ENCODE measurements at regions not wholly inside any gene's neighbourhood (a gene's known extent, or its start where the extent isn't known, plus 50 kb on each side); places are given as distances from the start of the nearest gene placed in this dataset.

- peaks cover 0 to 16% of the 10 kb centered on the region in 2 donors for H3K9me3 ChIP-seq
- no peak for TF ChIP-seq CTCF (IDR thresholded peaks at IDR 0.05)
- H3K4me3 ChIP-seq = no peak overlapping the region
Measured at GRCh38 chr4:79150820-79151416, 174.9 kb downstream of the NAA11 start.

GRCh38 chr4:79148369-79148768, 177.5 kb downstream of the NAA11 start:
- Histone ChIP-seq H3K4me3 (no peak overlapping the region), H3K27me3 (no peaks in the 10 kb centered on the region), H3K9me3 (peaks cover 0 to 22% of the 10 kb centered on the region in 2 donors), H3K36me3 (no peaks in the 10 kb centered on the region), H3K4me1 (no peaks in the 10 kb centered on the region), H3K27ac (no peak overlapping the region)
- TF ChIP-seq CTCF (IDR thresholded peaks at IDR 0.05) = no peak
- no peak for DNase-seq (ENCODE audit: low spot score)

More at GRCh38 chr4:79150820-79151416, 174.9 kb downstream of the NAA11 start:
- no peaks in the 10 kb centered on the region for H3K4me1 ChIP-seq
- no peaks in the 10 kb centered on the region for H3K27me3 ChIP-seq
- DNase-seq (ENCODE audit: low spot score) = no peak
- H3K36me3 ChIP-seq = no peaks in the 10 kb centered on the region
- no peak overlapping the region for H3K27ac ChIP-seq

GRCh38 chr4:79147251-79147650, 178.6 kb downstream of the NAA11 start:
- H3K9me3 ChIP-seq = peaks cover 0 to 27% of the 10 kb centered on the region in 2 donors
- TF ChIP-seq CTCF (IDR thresholded peaks at IDR 0.05) = no peak
- H3K4me3 ChIP-seq = no peak overlapping the region
- H3K27me3 ChIP-seq = no peaks in the 10 kb centered on the region
- H3K36me3 ChIP-seq = no peaks in the 10 kb centered on the region
- H3K27ac ChIP-seq = no peak overlapping the region
- no peaks in the 10 kb centered on the region for H3K4me1 ChIP-seq
- DNase-seq (ENCODE audit: low spot score) = no peak

GRCh38 chr4:79141530-79141929, 184.3 kb downstream of the NAA11 start:
- no peak for TF ChIP-seq CTCF (IDR thresholded peaks at IDR 0.05)
- Histone ChIP-seq H3K27ac (no peak overlapping the region), H3K4me1 (no peaks in the 10 kb centered on the region), H3K9me3 (peaks cover 0 to 11% of the 10 kb centered on the region in 2 donors), H3K36me3 (no peaks in the 10 kb centered on the region), H3K4me3 (no peak overlapping the region), H3K27me3 (no peaks in the 10 kb centered on the region)
- no peak for DNase-seq (ENCODE audit: low spot score)

GRCh38 chr4:79134767-79135166, 191.1 kb downstream of the NAA11 start:
- H3K36me3 ChIP-seq = no peaks in the 10 kb centered on the region
- no peaks in the 10 kb centered on the region for H3K27me3 ChIP-seq
- H3K4me1 ChIP-seq = no peaks in the 10 kb centered on the region
- no peak overlapping the region for H3K4me3 ChIP-seq
- DNase-seq (ENCODE audit: low spot score) = no peak
- H3K9me3 ChIP-seq = peaks cover 0 to 9% of the 10 kb centered on the region in 2 donors
- no peak overlapping the region for H3K27ac ChIP-seq
- no peak for TF ChIP-seq CTCF (IDR thresholded peaks at IDR 0.05)

GRCh38 chr4:79132826-79133225, 193.0 kb downstream of the NAA11 start:
- no peaks in the 10 kb centered on the region for H3K27me3 ChIP-seq

More at GRCh38 chr4:79132826-79133225, 193.0 kb downstream of the NAA11 start:
- Histone ChIP-seq H3K4me3 (no peak overlapping the region), H3K4me1 (no peaks in the 10 kb centered on the region), H3K36me3 (no peaks in the 10 kb centered on the region), H3K9me3 (peaks cover 0 to 9% of the 10 kb centered on the region in 2 donors), H3K27ac (no peak overlapping the region)
- no peak for DNase-seq (ENCODE audit: low spot score)
- TF ChIP-seq CTCF (IDR thresholded peaks at IDR 0.05) = no peak

All from right atrium auricular region (tissue), 2 donors.